HFFc6 (cell line): ENCODE measurements at regions not wholly inside any gene's neighbourhood (a gene's known extent, or its start where the extent isn't known, plus 50 kb on each side); places are given as distances from the start of the nearest gene placed in this dataset.
A peak's percentile ranks its signal among the peaks of the same experiment; 100 is the strongest.
"Not testable (repeated sequence)": the region's sequence is repeated elsewhere in the genome, so short reads cannot be mapped to it uniquely, and the experiment has no call there.

ENCODE experiments used
- DNase-seq: peaks from one replicate; pipeline ENCODE4 v3.0.0-alpha.2; 2018
- H3K27ac Mint-ChIP-seq: 2 replicates; pipeline ENCODE4 v1.8.0; 2020; ENCODE audit warnings: mild to moderate bottlenecking, mixed read lengths
- H3K27me3 Mint-ChIP-seq: 2 replicates; pipeline ENCODE4 v1.8.0; 2021; ENCODE audit warnings: mild to moderate bottlenecking, moderate library complexity, mixed read lengths; ENCODE audit not compliant: insufficient read depth
- H3K36me3 Mint-ChIP-seq: 2 replicates; pipeline ENCODE4 v1.8.0; 2021; ENCODE audit warnings: low read depth, mixed read lengths
- H3K4me1 Mint-ChIP-seq: 2 replicates; pipeline ENCODE4 v1.8.0; 2020; ENCODE audit warnings: low read depth, mixed read lengths
- H3K4me3 Mint-ChIP-seq: 2 replicates; pipeline ENCODE4 v1.8.0; 2020; ENCODE audit warnings: mild to moderate bottlenecking, moderate library complexity, mixed read lengths
- H3K9me3 Mint-ChIP-seq: 2 replicates; pipeline ENCODE4 v1.8.0; 2020; ENCODE audit warnings: mild to moderate bottlenecking, mixed read lengths
- TF ChIP-seq, protein P1 (sequence below): fragments of 200-600 bp; sonication (generic); IDR thresholded peaks from 2 replicates; pipeline ENCODE4 v1.5.0; 2021; ENCODE audit warnings: antibody characterized with exemption, mild to moderate bottlenecking

DNA sequence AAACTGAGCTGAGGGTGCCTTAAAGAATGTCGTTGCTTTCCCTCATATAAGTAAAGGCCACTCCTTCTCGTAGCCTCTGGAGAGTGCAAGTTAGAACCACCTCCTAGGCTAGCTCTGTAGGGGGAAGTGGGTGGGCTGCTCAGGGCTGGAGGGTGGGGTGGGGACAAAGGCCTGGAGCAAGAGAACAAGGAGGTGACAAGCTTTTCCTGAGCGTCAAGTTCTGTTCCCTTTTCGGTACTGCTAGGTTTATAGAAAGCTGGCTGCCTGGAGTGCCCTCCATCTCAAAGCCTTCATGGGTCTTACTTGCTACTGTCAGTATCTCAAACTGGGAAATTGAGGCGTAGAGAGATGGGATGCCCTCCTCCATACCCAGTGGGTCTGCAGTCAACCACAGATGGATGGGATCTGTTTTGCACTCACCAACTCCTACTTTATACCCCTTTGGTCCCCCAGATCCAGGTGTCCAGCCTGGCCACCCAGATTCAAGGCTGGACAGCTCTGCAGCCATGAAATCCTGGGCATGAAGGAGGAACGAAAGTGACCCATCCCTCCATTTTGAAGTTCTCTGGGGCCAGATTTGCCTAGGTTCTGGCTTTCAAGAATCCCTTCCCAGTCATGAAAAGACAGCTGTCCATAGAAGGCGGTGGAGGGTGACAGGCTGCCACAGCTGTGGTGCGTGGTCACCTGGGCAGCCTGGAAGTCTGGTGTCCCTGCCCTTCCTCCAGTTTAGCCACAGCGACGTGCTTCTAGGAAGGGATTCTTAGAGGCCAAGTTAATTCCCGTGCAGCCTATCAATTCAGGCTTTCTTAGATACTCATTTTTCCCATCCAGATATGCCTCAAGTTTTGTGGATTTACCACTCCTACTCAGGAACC, 117.8 kb downstream of the CRLF3 start:
- H3K36me3 Mint-ChIP-seq, DNase-seq, H3K4me3 Mint-ChIP-seq, H3K9me3 Mint-ChIP-seq, H3K27ac Mint-ChIP-seq: not testable (repeated sequence)
- Mint-ChIP-seq H3K4me1 (peaks cover 17% of the 10 kb centered on the region), H3K27me3 (peaks cover 41% of the 10 kb centered on the region)

DNA sequence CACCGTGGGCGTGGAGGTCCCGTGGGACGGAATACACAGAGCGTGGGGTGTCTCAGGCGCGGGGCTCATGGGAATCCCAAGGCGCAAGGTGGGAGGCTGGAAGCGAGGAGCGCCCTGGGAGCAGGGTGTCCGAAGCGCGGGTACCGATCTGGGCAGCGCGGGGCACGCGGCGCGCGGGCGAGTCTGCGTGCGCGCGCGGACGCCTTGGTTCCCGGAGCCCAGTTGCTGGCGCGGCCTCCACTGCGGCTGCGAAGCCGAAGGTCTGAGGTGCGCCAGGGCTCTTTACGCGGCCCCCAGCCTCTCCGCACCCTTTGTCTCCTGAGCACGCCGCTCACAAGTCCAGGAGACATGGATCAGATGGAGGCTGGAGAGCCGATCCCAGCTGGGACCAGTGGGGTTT, 118.5 kb downstream of the CRLF3 start:
- not testable (repeated sequence) for H3K9me3 Mint-ChIP-seq, H3K27ac Mint-ChIP-seq, H3K4me3 Mint-ChIP-seq

GRCh38 chr17:30701498-30701989, 122.9 kb downstream of the CRLF3 start:
- Mint-ChIP-seq H3K36me3 (no peaks in the 10 kb centered on the region), H3K4me1 (no peaks in the 10 kb centered on the region), H3K27ac (no peak overlapping the region), H3K9me3 (no peaks in the 10 kb centered on the region), H3K27me3 (peaks cover 34% of the 10 kb centered on the region), H3K4me3 (no peak overlapping the region)
- DNase-seq, result no peak
- TF ChIP-seq, protein P1, sequence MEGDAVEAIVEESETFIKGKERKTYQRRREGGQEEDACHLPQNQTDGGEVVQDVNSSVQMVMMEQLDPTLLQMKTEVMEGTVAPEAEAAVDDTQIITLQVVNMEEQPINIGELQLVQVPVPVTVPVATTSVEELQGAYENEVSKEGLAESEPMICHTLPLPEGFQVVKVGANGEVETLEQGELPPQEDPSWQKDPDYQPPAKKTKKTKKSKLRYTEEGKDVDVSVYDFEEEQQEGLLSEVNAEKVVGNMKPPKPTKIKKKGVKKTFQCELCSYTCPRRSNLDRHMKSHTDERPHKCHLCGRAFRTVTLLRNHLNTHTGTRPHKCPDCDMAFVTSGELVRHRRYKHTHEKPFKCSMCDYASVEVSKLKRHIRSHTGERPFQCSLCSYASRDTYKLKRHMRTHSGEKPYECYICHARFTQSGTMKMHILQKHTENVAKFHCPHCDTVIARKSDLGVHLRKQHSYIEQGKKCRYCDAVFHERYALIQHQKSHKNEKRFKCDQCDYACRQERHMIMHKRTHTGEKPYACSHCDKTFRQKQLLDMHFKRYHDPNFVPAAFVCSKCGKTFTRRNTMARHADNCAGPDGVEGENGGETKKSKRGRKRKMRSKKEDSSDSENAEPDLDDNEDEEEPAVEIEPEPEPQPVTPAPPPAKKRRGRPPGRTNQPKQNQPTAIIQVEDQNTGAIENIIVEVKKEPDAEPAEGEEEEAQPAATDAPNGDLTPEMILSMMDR, result no peak

More for the DNA sequence above, 118.5 kb downstream of the CRLF3 start:
- Mint-ChIP-seq H3K4me1 (peaks cover 15% of the 10 kb centered on the region), H3K27me3 (peaks cover 43% of the 10 kb centered on the region)
- not testable (repeated sequence) for DNase-seq, H3K36me3 Mint-ChIP-seq

GRCh38 chr17:30700833-30701232, 123.7 kb downstream of the CRLF3 start:
- H3K4me3 Mint-ChIP-seq, H3K9me3 Mint-ChIP-seq, DNase-seq, H3K27ac Mint-ChIP-seq, H3K36me3 Mint-ChIP-seq, H3K4me1 Mint-ChIP-seq: not testable (repeated sequence)
- H3K27me3 Mint-ChIP-seq, result peaks cover 27% of the 10 kb centered on the region

DNA sequence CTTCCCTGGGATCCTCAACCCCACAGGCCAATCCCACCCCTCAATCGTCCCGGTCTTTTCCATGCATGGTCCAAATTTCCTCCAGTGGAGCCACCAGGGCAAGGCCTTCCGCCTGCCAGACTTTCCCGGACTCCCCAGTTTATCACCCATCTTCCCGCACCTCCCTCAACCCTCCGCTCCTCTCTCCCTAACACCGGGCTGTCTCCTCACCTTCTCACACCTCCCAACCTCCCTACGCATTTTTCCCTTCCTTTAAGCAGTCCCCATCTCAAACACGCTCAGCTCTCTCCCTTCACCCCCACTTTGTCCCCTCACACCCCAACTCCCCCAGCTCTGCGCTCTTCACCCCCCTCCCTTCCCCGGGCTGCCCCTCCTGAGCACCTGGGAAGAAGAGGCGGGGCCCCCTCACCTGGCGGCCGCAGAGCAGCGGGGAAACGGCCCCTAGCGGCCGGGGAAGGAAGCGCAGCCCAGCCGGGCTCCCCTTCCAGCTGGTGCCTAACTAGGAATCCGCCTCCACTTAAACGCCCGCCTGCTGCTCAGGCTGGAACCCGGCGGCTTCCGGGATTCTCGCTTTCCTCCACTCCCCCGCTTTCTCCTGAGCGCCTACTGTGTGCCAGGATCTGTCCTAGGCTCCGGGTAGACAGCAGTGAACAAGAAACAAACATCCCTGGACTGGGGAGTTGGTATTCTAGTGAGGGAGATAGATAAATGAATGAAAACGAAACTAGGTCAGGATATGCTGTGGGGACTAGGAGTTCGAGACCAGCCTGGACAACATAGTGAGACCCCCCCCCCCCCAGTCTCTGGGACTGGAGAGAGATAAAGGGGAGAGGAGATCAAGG, 126.7 kb downstream of the CRLF3 start:
- Mint-ChIP-seq H3K4me3 (peak overlapping the region; percentile 87), H3K4me1 (peaks cover 17% of the 10 kb centered on the region), H3K27me3 (peaks cover 21% of the 10 kb centered on the region)
- TF ChIP-seq, protein P1, result peak; percentile 95
- H3K9me3 Mint-ChIP-seq, H3K27ac Mint-ChIP-seq, H3K36me3 Mint-ChIP-seq: not testable (repeated sequence)
- DNase-seq, result peak; percentile 22

GRCh38 chr17:30696234-30696633, 128.3 kb downstream of the CRLF3 start:
- peaks cover 17% of the 10 kb centered on the region for H3K4me1 Mint-ChIP-seq
- no peak for DNase-seq
- no peak overlapping the region for H3K4me3 Mint-ChIP-seq
- no peaks in the 10 kb centered on the region for H3K9me3 Mint-ChIP-seq
- no peaks in the 10 kb centered on the region for H3K36me3 Mint-ChIP-seq
- TF ChIP-seq, protein P1, result no peak
- peaks cover 19% of the 10 kb centered on the region for H3K27me3 Mint-ChIP-seq
- H3K27ac Mint-ChIP-seq, result no peak overlapping the region

DNA sequence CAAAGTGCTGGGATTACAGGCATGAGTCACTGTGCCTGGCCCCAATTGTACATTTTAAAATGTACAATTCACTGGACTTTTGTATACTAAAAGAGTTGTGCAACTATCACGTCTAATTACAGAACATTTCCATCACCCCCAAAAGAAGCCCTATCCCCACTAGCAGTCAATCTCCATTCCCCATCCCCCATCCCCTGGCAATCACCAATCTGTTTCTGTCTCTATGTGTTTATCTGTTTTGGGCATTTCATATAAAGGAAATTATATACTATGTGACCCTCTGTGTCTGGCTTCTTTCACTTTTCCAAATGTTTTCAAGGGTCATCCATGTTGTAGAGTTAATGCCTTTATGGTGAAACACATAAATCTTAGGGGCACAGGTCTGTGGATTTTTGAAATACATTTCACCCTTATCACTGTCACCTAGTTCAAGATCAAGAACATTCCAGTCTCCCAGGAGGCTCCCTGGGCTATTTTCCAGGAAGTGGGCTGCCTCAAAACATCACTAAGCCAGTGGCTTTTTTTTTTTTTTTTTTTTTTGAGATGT, 129.2 kb downstream of the CRLF3 start:
- peak overlapping the region; percentile 4 for H3K4me3 Mint-ChIP-seq
- peaks cover 17% of the 10 kb centered on the region for H3K4me1 Mint-ChIP-seq
- H3K36me3 Mint-ChIP-seq, H3K9me3 Mint-ChIP-seq: not testable (repeated sequence)
- peaks cover 15% of the 10 kb centered on the region for H3K27me3 Mint-ChIP-seq
- H3K27ac Mint-ChIP-seq, result peak overlapping the region; percentile 27
- DNase-seq, result peak; percentile 21
